ENCODE measurements at regions not wholly inside any gene's neighbourhood (a gene's known extent, or its start where the extent isn't known, plus 50 kb on each side); places are given as distances from the start of the nearest gene placed in this dataset.

- no peak for TF ChIP-seq REST (IDR thresholded peaks at IDR 0.05; ENCODE audit: low read depth)
- no peak for TF ChIP-seq TAF1 (IDR thresholded peaks at IDR 0.05; ENCODE audit: low read depth)
- no peak for TF ChIP-seq CREB1 (IDR thresholded peaks at IDR 0.05; ENCODE audit: low read depth)
- TF ChIP-seq ZBTB7A (IDR thresholded peaks at IDR 0.05; ENCODE audit: low read depth), result no peak
- no peak for TF ChIP-seq EP300 (IDR thresholded peaks at IDR 0.05; ENCODE audit: borderline replicate concordance)
- TF ChIP-seq MAX (IDR thresholded peaks at IDR 0.05), result no peak
- no peak for TF ChIP-seq NFIC (IDR thresholded peaks at IDR 0.05)
- no peak for TF ChIP-seq TEAD4 (IDR thresholded peaks at IDR 0.05)
- TF ChIP-seq EGR1 (IDR thresholded peaks at IDR 0.05), result no peak
- no peak for TF ChIP-seq USF1 (IDR thresholded peaks at IDR 0.05)
- TF ChIP-seq RAD21 (IDR thresholded peaks at IDR 0.05; ENCODE audit: low read depth), result no peak
- TF ChIP-seq YY1 (IDR thresholded peaks at IDR 0.05; ENCODE audit: low read depth), result no peak
- no peak for TF ChIP-seq CEBPB (IDR thresholded peaks at IDR 0.05)
- no peak for TF ChIP-seq FOXM1 (IDR thresholded peaks at IDR 0.05; ENCODE audit: borderline replicate concordance, low read depth)
These were observed 131.7 kb upstream of the ESRRG start for GRCh38 chr1:216854836-216855484.
